ENCODE measurements at regions not wholly inside any gene's neighbourhood (a gene's known extent, or its start where the extent isn't known, plus 50 kb on each side); places are given as distances from the start of the nearest gene placed in this dataset.

DNA sequence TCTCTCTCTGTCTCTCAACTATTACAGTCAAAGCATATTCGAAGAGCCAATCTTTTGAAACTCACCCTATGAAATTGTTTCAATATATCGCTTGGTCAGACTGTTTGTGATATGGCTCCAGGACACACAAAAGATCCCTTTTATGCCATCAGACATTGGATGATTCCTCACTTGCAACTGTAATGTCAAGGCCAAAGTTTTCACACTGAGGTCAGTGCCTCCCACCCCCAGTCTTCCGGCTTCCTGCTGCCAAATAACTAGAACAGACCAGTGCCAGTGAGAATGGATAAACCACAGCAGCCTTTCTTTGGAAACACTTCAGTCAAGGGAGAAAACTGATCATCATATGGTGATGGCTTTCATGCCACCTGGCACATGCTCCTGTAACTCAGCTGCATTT is 321.9 kb upstream of the ZFHX3 start:
- no peaks in the 10 kb centered on the region for H3K4me1 ChIP-seq (ENCODE audit: low read length)
- no peaks in the 10 kb centered on the region for H3K9me3 ChIP-seq (ENCODE audit: insufficient read depth, low read length)
- no peaks in the 10 kb centered on the region for H3K36me3 ChIP-seq (replicated peaks; ENCODE audit: low read depth, low read length)
- H3K9ac ChIP-seq (ENCODE audit: low read length): no peak overlapping the region
- no peak overlapping the region for H2AFZ ChIP-seq (ENCODE audit: low read depth, low read length)
- TF ChIP-seq, protein P1, sequence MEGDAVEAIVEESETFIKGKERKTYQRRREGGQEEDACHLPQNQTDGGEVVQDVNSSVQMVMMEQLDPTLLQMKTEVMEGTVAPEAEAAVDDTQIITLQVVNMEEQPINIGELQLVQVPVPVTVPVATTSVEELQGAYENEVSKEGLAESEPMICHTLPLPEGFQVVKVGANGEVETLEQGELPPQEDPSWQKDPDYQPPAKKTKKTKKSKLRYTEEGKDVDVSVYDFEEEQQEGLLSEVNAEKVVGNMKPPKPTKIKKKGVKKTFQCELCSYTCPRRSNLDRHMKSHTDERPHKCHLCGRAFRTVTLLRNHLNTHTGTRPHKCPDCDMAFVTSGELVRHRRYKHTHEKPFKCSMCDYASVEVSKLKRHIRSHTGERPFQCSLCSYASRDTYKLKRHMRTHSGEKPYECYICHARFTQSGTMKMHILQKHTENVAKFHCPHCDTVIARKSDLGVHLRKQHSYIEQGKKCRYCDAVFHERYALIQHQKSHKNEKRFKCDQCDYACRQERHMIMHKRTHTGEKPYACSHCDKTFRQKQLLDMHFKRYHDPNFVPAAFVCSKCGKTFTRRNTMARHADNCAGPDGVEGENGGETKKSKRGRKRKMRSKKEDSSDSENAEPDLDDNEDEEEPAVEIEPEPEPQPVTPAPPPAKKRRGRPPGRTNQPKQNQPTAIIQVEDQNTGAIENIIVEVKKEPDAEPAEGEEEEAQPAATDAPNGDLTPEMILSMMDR (IDR thresholded peaks at IDR 0.05; ENCODE audit: low read depth, low read length): no peak
- no peak for TF ChIP-seq EZH2phosphoT487 (IDR thresholded peaks at IDR 0.05; ENCODE audit: low read depth)
- H3K4me3 ChIP-seq (ENCODE audit: low read length): no peak overlapping the region
- H3K27ac ChIP-seq (ENCODE audit: low read length): no peak overlapping the region
- no peaks in the 10 kb centered on the region for H3K79me2 ChIP-seq (ENCODE audit: low read length)
- no peaks in the 10 kb centered on the region for H4K20me1 ChIP-seq (ENCODE audit: insufficient read depth, low read length)
- H3K27me3 ChIP-seq (ENCODE audit: low read depth, low read length): peaks cover 34% of the 10 kb centered on the region
- no peak overlapping the region for H3K4me2 ChIP-seq (ENCODE audit: low read length)

DNA sequence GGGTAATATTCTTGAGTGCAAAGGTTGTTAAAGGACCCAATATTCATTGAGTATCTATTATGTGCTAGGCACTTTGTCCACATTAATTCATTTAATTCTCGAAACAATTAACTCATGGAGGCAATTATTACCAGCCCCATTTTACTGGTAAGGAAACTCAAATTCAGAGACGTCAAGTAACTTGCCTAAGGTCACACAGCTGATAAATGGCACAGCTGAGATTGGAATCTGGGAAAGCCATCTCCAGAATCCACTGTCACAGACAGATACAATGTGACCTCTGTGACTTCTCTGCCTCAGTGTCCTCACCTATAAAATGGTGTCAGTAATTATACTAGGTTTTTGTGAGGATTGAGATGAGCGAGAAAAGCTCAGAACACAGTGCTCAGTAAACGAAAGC is 320.8 kb upstream of the ZFHX3 start:
- no peak overlapping the region for H3K9ac ChIP-seq (ENCODE audit: low read length)
- H3K36me3 ChIP-seq (replicated peaks; ENCODE audit: low read depth, low read length): no peaks in the 10 kb centered on the region
- H2AFZ ChIP-seq (ENCODE audit: low read depth, low read length): no peak overlapping the region
- no peaks in the 10 kb centered on the region for H3K9me3 ChIP-seq (ENCODE audit: insufficient read depth, low read length)
- H3K4me3 ChIP-seq (ENCODE audit: low read length): no peak overlapping the region
- H3K27me3 ChIP-seq (ENCODE audit: low read depth, low read length): peaks cover 28% of the 10 kb centered on the region
- no peaks in the 10 kb centered on the region for H3K4me1 ChIP-seq (ENCODE audit: low read length)
- no peaks in the 10 kb centered on the region for H4K20me1 ChIP-seq (ENCODE audit: insufficient read depth, low read length)
- H3K79me2 ChIP-seq (ENCODE audit: low read length): no peaks in the 10 kb centered on the region
- TF ChIP-seq EZH2phosphoT487 (IDR thresholded peaks at IDR 0.05; ENCODE audit: low read depth): no peak
- TF ChIP-seq, protein P1 (IDR thresholded peaks at IDR 0.05; ENCODE audit: low read depth, low read length): no peak
- no peak overlapping the region for H3K4me2 ChIP-seq (ENCODE audit: low read length)
- H3K27ac ChIP-seq (ENCODE audit: low read length): no peak overlapping the region

DNA sequence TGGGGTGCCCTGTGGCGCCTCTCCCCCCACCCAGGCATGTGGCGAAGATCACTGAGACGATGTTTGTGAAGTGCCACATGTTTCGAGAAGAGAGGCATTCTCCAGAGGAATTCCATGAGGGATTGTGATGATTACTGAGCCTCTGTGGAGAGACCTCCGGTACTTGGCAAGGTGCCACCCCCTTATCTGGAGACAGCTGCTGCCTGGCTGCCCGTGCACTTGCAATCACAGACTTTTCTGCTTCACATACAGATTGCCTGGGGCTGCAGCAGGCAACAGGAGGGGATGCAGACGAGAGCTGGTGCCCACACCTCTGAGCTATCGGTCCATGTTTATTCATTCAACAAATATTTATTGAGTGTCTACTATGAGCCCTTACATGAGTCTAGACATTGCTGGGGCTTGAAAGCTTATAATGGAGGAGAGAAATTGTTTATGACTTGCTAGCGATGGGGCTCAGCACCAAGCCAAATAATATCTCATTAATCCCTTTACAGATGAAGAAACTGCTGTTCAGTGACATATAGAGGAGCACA is 317.2 kb upstream of the ZFHX3 start:
- Histone ChIP-seq H3K27ac (ENCODE audit: low read length) (no peak overlapping the region), H4K20me1 (ENCODE audit: insufficient read depth, low read length) (no peaks in the 10 kb centered on the region), H3K36me3 (replicated peaks; ENCODE audit: low read depth, low read length) (no peaks in the 10 kb centered on the region), H3K9ac (ENCODE audit: low read length) (no peak overlapping the region), H2AFZ (ENCODE audit: low read depth, low read length) (no peak overlapping the region), H3K4me2 (ENCODE audit: low read length) (no peak overlapping the region), H3K9me3 (ENCODE audit: insufficient read depth, low read length) (no peaks in the 10 kb centered on the region), H3K79me2 (ENCODE audit: low read length) (no peaks in the 10 kb centered on the region), H3K4me1 (ENCODE audit: low read length) (no peaks in the 10 kb centered on the region), H3K4me3 (ENCODE audit: low read length) (no peak overlapping the region), H3K27me3 (ENCODE audit: low read depth, low read length) (peaks cover 20% of the 10 kb centered on the region)
- TF ChIP-seq, protein P1 (IDR thresholded peaks at IDR 0.05; ENCODE audit: low read depth, low read length): no peak
- no peak for TF ChIP-seq EZH2phosphoT487 (IDR thresholded peaks at IDR 0.05; ENCODE audit: low read depth)

DNA sequence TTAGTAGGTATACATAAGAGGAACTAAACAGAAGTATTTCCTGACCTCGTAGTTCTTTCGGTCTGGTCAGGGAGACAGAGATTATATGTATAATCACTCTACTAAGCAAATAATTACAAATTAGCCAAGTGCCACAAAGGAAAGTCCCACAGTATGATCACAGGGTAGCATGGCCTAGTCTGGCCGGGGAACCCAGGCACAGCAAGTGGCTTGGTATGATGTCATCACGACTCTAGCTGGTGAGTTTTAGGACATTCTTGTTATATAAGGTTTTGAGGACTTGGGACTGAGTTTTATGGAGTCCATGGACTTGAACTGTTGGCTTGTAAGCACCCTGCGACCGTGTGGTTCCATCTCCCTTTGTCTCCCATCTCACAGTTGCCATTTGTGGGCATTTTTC is 316.5 kb upstream of the ZFHX3 start:
- no peak overlapping the region for H2AFZ ChIP-seq (ENCODE audit: low read depth, low read length)

More for the DNA sequence above, 316.5 kb upstream of the ZFHX3 start:
- Histone ChIP-seq H3K27me3 (ENCODE audit: low read depth, low read length) (peaks cover 20% of the 10 kb centered on the region), H3K4me1 (ENCODE audit: low read length) (no peaks in the 10 kb centered on the region), H3K4me2 (ENCODE audit: low read length) (no peak overlapping the region), H3K9me3 (ENCODE audit: insufficient read depth, low read length) (no peaks in the 10 kb centered on the region), H3K4me3 (ENCODE audit: low read length) (no peak overlapping the region), H3K36me3 (replicated peaks; ENCODE audit: low read depth, low read length) (no peaks in the 10 kb centered on the region), H3K79me2 (ENCODE audit: low read length) (no peaks in the 10 kb centered on the region), H4K20me1 (ENCODE audit: insufficient read depth, low read length) (no peaks in the 10 kb centered on the region), H3K9ac (ENCODE audit: low read length) (no peak overlapping the region), H3K27ac (ENCODE audit: low read length) (no peak overlapping the region)
- TF ChIP-seq, protein P1 (IDR thresholded peaks at IDR 0.05; ENCODE audit: low read depth, low read length): no peak
- no peak for TF ChIP-seq EZH2phosphoT487 (IDR thresholded peaks at IDR 0.05; ENCODE audit: low read depth)
